ENCODE measurements at regions not wholly inside any gene's neighbourhood (a gene's known extent, or its start where the extent isn't known, plus 50 kb on each side); places are given as distances from the start of the nearest gene placed in this dataset.
"Not testable (repeated sequence)": the region's sequence is repeated elsewhere in the genome, so short reads cannot be mapped to it uniquely, and the experiment has no call there.

- DNase-seq (ENCODE audit: low read depth, low spot score): no peak
Observed at GRCh38 chr5:82754759-82755158, 322.4 kb downstream of the TMEM167A start.

DNA sequence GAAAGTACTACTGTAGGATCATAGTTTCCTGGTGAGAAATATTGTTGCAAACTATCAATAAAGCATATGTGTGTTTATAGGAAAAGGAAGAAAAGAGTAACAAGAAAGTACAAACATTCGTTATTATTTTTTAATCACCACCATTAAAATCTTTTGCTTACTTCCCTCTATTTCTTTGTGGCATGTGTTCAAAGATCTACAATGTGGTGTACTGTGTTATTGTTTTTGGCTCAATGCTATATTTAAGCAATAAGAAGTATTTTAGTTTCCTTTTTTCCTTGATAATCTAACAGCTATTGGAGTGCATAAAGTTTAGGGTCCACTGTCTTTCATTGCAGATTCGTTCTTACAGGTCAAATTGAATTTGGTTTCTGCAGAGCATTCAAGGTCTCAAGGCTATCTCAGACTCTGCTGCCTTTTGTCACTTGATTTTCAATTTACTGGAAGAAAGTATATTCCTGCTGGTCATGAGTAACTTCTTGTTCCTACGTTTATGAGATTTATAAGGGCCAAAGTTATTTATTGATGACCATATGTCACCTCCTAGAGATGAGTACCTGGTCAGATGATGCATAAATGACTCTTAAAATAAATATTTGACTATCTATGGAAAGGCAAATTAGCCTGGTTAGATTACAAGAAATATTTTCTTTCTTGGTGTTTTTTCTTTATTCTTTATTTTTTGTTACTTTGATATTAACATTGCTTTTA, 323.0 kb downstream of the TMEM167A start:
- no peak for DNase-seq (ENCODE audit: low read depth, low spot score)

DNA sequence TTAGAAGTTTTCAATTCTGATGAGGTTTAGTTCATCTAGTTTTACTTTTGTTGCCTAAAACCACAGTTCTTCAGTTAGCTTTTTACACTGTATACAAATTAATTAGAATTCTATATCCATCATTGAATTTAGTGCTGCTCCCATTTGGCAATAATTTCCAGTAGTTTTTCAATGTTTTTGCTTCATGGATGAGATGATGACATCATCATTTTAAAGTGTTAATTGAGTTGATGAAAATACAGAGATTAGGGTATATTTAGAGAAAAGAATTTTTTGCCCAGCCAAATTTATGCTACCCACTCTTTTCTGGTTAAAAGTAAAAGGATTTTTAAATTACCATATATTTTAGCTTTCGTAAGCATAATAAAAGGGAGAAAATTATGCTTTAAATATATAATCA, 323.8 kb downstream of the TMEM167A start:
- no peak for DNase-seq (ENCODE audit: low read depth, low spot score)

GRCh38 chr5:82749461-82749820, 327.8 kb downstream of the TMEM167A start:
- DNase-seq (ENCODE audit: low read depth, low spot score): no peak

DNA sequence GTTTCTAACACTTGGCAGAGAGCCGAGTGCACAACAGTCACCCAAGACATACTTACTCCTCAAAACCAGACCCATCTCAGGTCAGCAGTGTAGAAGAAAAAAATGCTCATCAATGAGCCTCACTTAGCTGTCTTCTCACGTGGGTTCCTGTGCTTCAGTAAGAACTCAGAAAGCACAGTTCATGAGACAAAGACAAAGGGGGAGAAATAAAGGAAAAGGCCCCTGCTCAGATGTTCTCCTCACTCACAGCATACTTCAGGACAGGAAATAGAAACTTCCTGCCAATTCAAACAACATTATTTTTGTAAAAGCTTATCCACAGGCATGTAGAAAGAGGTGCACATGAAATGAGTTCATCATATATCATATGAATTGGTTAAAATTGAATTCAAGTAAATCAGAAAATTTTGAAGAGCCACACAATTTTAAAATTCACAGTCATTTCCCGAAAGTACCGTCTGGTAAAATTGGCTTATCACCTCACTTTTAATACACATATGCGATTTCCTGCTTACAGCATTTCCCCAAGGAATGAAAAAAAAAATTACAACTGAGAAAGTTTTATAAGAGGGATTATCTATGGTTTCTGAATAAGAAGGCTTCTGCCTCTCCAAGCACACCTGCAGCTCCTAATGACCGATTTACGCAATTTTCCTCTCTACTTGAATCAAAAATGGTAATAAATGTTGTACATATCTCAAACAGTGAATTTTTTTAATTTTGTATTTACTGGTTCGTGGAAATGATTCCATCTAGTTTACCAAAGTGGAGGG, 328.3 kb downstream of the TMEM167A start:
- no peak for DNase-seq (ENCODE audit: low read depth, low spot score)

DNA sequence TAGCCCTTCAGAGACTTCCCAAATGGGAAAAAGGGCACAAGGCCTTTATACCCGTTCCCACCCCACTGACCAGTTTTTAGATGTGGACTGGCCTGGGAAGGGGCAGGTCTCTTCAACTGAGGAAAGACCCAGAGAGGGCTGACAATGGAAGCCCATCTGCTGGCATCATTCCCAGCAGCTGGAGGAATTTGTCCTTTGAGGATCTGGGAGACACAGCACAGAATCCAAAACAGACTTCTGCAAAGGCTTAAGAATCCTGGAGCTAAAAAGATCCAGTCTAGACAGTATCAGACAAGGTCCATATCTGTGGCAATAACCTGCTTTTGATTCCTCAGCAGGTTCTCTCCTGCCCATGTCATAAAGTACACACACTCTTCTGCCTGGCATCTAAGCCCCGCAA, 329.2 kb downstream of the TMEM167A start:
- DNase-seq (ENCODE audit: low read depth, low spot score): no peak

DNA sequence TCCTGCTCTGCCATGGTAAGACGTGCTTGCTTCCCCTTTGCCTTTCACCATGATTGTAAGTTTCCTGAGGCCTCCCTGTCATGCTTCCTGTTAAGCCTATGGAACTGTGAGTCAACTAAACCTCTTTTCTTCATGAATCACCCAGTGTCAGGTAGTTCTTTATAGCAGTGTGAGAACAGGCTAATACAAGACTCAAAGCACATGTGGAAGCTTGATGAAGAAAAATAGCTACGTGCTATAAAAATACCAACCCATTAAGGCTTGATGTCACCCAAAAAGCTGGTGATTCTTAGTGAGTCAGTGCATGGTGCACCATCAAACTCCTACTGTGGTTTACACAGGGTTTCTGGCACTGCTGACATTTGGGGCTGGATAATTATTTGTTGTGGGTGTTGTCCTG, 332.2 kb downstream of the TMEM167A start:
- no peak for DNase-seq (ENCODE audit: low read depth, low spot score)

DNA sequence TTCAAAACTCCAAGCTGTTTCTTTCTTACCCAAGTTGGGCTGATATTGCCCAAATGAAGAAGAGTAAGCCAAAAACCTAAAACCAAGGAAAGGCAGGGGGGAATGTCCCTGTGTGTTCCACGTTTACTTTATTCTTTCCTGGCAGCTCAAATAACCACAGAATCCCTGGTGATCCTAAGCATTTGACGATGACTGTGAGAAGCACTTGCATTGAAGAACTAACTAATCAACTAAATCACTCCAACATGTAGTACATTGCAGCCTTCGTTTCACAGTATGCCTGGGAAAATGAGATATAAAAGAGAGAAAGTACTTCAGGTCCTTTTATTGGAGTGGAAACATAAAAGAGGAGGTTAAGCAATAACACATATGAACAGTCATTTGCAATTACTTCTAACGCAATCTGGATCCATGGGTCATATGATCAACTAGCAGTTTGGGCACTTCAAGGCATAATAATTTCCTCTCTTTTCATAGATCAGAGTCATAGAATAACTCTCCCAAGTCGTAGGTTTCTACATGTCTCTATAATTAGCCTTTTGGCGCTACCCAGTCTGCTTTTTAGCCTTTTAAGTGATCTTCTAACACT, 338.4 kb downstream of the TMEM167A start:
- DNase-seq (ENCODE audit: low read depth, low spot score): no peak

GRCh38 chr5:82735160-82735789, 341.9 kb downstream of the TMEM167A start:
- DNase-seq (ENCODE audit: low read depth, low spot score): no peak

GRCh38 chr5:82734347-82734746, 342.8 kb downstream of the TMEM167A start:
- DNase-seq (ENCODE audit: low read depth, low spot score): no peak

DNA sequence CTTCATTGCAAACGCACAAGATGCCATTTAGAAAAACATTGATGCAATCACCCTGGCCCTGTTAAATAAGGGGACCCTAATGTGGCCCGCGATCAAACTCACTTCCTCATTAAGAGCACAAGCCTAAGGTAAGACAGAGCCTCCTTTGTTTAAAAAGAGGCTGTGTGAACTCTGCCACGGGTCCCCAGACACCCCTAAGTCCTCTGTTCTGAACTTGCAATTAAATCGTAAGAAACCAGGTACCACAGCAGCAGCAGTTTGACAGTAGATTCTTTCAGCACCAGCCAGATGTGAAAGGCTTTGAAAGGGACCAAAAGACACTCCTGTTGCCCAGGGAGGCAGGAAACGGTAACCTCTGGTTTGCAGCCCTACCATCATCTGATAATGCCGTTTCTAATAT, 346.3 kb downstream of the TMEM167A start:
- DNase-seq (ENCODE audit: low read depth, low spot score): no peak

- no peak for DNase-seq (ENCODE audit: low read depth, low spot score)
Observed at GRCh38 chr5:82728926-82729702, 348.1 kb downstream of the TMEM167A start.

- DNase-seq (ENCODE audit: low read depth, low spot score): no peak
Observed at GRCh38 chr5:82723168-82723567, 354.0 kb downstream of the TMEM167A start.

DNA sequence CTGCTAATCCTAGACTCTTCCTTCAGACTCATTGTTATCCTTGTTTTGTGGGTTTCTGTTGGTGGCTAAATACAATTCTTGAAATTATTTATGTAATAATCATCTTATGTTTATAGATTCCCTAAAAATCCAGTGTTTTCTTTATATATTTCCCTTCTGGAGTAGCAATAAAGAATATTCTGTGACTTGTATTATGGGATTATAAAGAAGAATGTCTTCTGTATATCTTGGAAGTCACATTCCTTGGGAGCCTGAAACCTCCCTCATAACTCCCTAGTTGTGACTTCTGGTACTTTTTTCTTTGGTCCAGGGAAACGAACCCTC, 356.1 kb downstream of the TMEM167A start:
- no peak for DNase-seq (ENCODE audit: low read depth, low spot score)

- peak; percentile 15 for DNase-seq (ENCODE audit: low read depth, low spot score)
Observed at GRCh38 chr5:82720213-82721086, 356.7 kb downstream of the TMEM167A start.

- no peak for DNase-seq (ENCODE audit: low read depth, low spot score)
Observed at GRCh38 chr5:82719368-82719767, 357.8 kb downstream of the TMEM167A start.

- no peak for DNase-seq (ENCODE audit: low read depth, low spot score)
Observed at GRCh38 chr5:82717738-82718137, 359.5 kb downstream of the TMEM167A start.

GRCh38 chr5:82714732-82715131, 362.5 kb downstream of the TMEM167A start:
- not testable (repeated sequence) for DNase-seq (ENCODE audit: low read depth, low spot score)

DNA sequence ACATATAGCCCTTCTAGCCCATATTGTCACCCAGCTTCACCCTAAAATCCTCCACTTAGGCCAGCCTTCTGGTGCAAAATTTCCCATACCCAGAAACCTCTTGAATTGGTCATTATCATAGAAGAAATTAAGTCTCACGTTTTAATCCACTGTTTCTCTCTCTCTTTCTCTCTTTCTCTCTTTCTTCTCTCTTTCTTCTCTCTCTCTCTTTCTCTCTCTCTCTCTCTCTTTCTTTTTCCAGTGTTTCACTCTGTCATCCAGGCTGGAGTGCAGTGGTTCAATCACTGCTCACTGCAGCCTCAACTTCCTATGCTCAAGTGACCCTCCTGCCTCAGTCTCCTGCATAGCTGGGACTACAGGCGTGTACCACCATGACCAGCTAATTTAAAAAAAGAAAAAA, 363.4 kb downstream of the TMEM167A start:
- DNase-seq (ENCODE audit: low read depth, low spot score): no peak

- no peak for DNase-seq (ENCODE audit: low read depth, low spot score)
Observed at GRCh38 chr5:82707741-82708140, 369.5 kb downstream of the TMEM167A start.

DNA sequence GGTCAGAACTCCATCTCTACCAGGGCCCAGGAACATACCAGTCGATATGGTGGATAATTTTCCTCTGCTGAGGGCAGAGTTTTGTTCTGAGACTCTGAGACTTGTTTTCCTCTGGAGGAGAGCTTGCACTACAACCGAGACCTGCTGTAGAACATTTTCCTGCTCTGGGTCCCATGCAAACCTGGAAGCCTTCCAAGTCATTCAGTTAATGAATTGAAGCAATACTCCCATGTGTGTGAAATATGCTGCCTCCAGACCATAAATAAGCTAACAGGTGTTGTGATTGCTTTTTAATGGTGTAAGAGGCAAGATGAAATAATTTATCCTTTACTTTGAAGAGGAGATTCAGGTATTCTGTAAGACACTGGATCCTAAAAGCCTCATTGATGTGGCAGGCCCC, 372.8 kb downstream of the TMEM167A start:
- no peak for DNase-seq (ENCODE audit: low read depth, low spot score)
